Tibial nerve (tissue), 4 donors: ENCODE measurements at regions not wholly inside any gene's neighbourhood (a gene's known extent, or its start where the extent isn't known, plus 50 kb on each side); places are given as distances from the start of the nearest gene placed in this dataset.

Source experiments
- DNase-seq, 2 donors: peaks; one replicate each; pipeline ENCODE4 v3.0.0-alpha.2; 2019; ENCODE audit warnings: low spot score in 2 of 2
- H3K27ac ChIP-seq, 4 donors: fragments of 200-600 bp; sonication (generic) in 3 of 4; one replicate each; pipeline ENCODE4 v1.5.1; 2017 to 2019; ENCODE audit warnings: mild to moderate bottlenecking in 1 of 4
- H3K27me3 ChIP-seq, 2 donors: fragments of 200-600 bp; sonication (generic) in 1 of 2; one replicate each; pipeline versions ENCODE4 v1.5.1 to v1.6.0; 2017 to 2019
- H3K36me3 ChIP-seq, 3 donors: fragments of 200-600 bp; sonication (generic); one replicate each; pipeline ENCODE4 v1.5.1; 2018 to 2019
- H3K4me1 ChIP-seq, 4 donors: fragments of 200-600 bp; sonication (generic) in 3 of 4; one replicate each; pipeline ENCODE4 v1.5.1; 2017 to 2019
- H3K4me3 ChIP-seq, 4 donors: fragments of 200-600 bp; sonication (generic) in 3 of 4; one replicate each; pipeline ENCODE4 v1.5.1; 2017 to 2019; ENCODE audit warnings: mild to moderate bottlenecking in 1 of 4, moderate library complexity in 1 of 4
- H3K9me3 ChIP-seq, 4 donors: fragments of 200-600 bp; sonication (generic) in 3 of 4; one replicate each; pipeline ENCODE4 v1.5.1; 2017 to 2019
- EP300 ChIP-seq, 2 donors: sonication (generic); formaldehyde crosslinking; IDR thresholded peaks; one replicate each; pipeline ENCODE4 v1.6.1; 2017; ENCODE audit warnings: antibody characterized with exemption in 2 of 2, mild to moderate bottlenecking in 1 of 2
- POLR2A ChIP-seq, 2 donors: fragments of 450-650 bp; IDR thresholded peaks; one replicate each; pipeline ENCODE4 v1.6.1; 2017; ENCODE audit warnings: antibody characterized with exemption in 2 of 2, mild to moderate bottlenecking in 2 of 2, moderate library complexity in 2 of 2
- WGBS, 2 donors: methylation state at CpG; one replicate each; pipeline ENCODE4 v1.1.5; 2018; 5-methylcytosine and 5-hydroxymethylcytosine counted together
- TF ChIP-seq, protein P1 (sequence below), 5 experiments: fragments of 200-600 bp in 3 of 5; fragments of 450-650 bp in 2 of 5; sonication (generic) in 3 of 5; IDR thresholded peaks; one replicate each; pipeline ENCODE4 v1.5.1; 2016 to 2019; ENCODE audit warnings: antibody characterized with exemption in 5 of 5, mild to moderate bottlenecking in 3 of 5, moderate library complexity in 2 of 5

- WGBS, 2 donors, result 97% methylated on average over 9 of the region's 9 CpGs
- Histone ChIP-seq H3K4me1 (no peaks in the 10 kb centered on the region), H3K4me3 (no peak overlapping the region), H3K36me3 (no peaks in the 10 kb centered on the region), H3K27ac (no peak overlapping the region), H3K27me3 (no peaks in the 10 kb centered on the region), H3K9me3 (no peaks in the 10 kb centered on the region)
- TF ChIP-seq POLR2A (IDR thresholded peaks at IDR 0.05) (no peak), EP300 (IDR thresholded peaks at IDR 0.05) (no peak)
- TF ChIP-seq, protein P1, sequence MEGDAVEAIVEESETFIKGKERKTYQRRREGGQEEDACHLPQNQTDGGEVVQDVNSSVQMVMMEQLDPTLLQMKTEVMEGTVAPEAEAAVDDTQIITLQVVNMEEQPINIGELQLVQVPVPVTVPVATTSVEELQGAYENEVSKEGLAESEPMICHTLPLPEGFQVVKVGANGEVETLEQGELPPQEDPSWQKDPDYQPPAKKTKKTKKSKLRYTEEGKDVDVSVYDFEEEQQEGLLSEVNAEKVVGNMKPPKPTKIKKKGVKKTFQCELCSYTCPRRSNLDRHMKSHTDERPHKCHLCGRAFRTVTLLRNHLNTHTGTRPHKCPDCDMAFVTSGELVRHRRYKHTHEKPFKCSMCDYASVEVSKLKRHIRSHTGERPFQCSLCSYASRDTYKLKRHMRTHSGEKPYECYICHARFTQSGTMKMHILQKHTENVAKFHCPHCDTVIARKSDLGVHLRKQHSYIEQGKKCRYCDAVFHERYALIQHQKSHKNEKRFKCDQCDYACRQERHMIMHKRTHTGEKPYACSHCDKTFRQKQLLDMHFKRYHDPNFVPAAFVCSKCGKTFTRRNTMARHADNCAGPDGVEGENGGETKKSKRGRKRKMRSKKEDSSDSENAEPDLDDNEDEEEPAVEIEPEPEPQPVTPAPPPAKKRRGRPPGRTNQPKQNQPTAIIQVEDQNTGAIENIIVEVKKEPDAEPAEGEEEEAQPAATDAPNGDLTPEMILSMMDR (IDR thresholded peaks at IDR 0.05), result no peak
- DNase-seq, result no peak
Measured at GRCh38 chr11:24406980-24407379, 89.9 kb upstream of the LUZP2 start.

- Histone ChIP-seq H3K36me3 (no peaks in the 10 kb centered on the region), H3K27ac (no peak overlapping the region)
- WGBS, 2 donors, result 54% methylated on average over 3 of the region's 3 CpGs
Measured at GRCh38 chr11:24407733-24408132, 89.1 kb upstream of the LUZP2 start.

DNA sequence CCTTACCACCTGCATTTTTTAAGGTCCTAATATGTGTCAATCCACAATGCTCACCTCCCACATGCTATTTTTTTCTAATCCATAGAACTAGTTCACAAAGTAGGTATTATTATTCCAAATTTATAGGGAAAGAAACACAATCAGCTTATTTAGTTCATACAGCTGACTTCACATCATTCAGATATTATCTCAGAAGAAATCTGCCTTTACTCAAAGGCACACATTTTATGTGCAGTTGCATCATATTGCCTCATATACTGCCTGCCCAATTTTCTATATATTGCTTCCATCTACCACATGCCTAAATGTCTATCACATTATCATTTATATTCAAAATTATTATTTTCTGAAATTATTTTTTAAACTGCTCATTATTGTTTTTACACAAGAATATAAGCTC lies 88.7 kb upstream of the LUZP2 start:
- TF ChIP-seq, protein P1 (IDR thresholded peaks at IDR 0.05), result no peak
- TF ChIP-seq EP300 (IDR thresholded peaks at IDR 0.05) (no peak), POLR2A (IDR thresholded peaks at IDR 0.05) (no peak)
- no peak overlapping the region for H3K4me3 ChIP-seq

More at GRCh38 chr11:24407733-24408132, 89.1 kb upstream of the LUZP2 start:
- H3K9me3 ChIP-seq, result no peaks in the 10 kb centered on the region
- H3K4me1 ChIP-seq, result no peaks in the 10 kb centered on the region
- no peak overlapping the region for H3K4me3 ChIP-seq
- TF ChIP-seq POLR2A (IDR thresholded peaks at IDR 0.05) (no peak), EP300 (IDR thresholded peaks at IDR 0.05) (no peak)
- TF ChIP-seq, protein P1 (IDR thresholded peaks at IDR 0.05), result no peak
- H3K27me3 ChIP-seq, result no peaks in the 10 kb centered on the region
- no peak for DNase-seq

DNA sequence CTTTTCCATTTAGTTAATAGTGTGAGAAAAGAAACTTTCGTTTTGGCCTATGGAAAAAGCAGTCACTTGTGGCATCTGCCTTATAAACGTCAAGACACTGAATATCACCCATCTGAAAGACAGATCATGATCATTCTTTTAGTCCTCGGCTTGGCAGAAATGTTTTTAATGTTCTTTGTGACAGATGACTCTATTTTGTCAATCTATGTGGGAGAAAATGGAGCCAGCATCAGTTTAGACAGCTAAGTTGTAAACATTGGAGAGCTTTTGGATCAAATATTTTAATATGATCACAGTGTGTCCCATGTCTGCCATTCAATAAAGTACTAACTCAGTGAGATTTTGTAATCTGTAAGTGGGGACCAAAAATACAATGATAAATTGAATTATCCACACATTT lies 85.1 kb upstream of the LUZP2 start:
- Histone ChIP-seq H3K9me3 (peaks cover 0 to 4% (median 0%) of the 10 kb centered on the region in 4 donors), H3K27ac (no peak overlapping the region), H3K4me3 (no peak overlapping the region), H3K4me1 (no peaks in the 10 kb centered on the region), H3K36me3 (no peaks in the 10 kb centered on the region), H3K27me3 (no peaks in the 10 kb centered on the region)
- 82 to 83% methylated on average over 3 of the region's 3 CpGs for WGBS, 2 donors
- TF ChIP-seq, protein P1 (IDR thresholded peaks at IDR 0.05), result no peak
- no peak for TF ChIP-seq POLR2A (IDR thresholded peaks at IDR 0.05)
- no peak for TF ChIP-seq EP300 (IDR thresholded peaks at IDR 0.05)
- no peak for DNase-seq

More for the DNA sequence above, 88.7 kb upstream of the LUZP2 start:
- Histone ChIP-seq H3K27me3 (no peaks in the 10 kb centered on the region), H3K36me3 (no peaks in the 10 kb centered on the region), H3K9me3 (no peaks in the 10 kb centered on the region), H3K4me1 (no peaks in the 10 kb centered on the region), H3K27ac (no peak overlapping the region)
- DNase-seq, result no peak

GRCh38 chr11:24412722-24413121 lies 84.1 kb upstream of the LUZP2 start:
- Histone ChIP-seq H3K36me3 (no peaks in the 10 kb centered on the region), H3K27me3 (no peaks in the 10 kb centered on the region), H3K4me3 (no peak overlapping the region), H3K9me3 (peaks cover 0 to 4% (median 0%) of the 10 kb centered on the region in 4 donors), H3K27ac (no peak overlapping the region), H3K4me1 (no peaks in the 10 kb centered on the region)
- 80 to 90% methylated on average over 2 of the region's 2 CpGs for WGBS, 2 donors
- TF ChIP-seq, protein P1 (IDR thresholded peaks at IDR 0.05), result no peak
- TF ChIP-seq POLR2A (IDR thresholded peaks at IDR 0.05) (no peak), EP300 (IDR thresholded peaks at IDR 0.05) (no peak)
- no peak for DNase-seq
